HepG2 (cell line): ENCODE measurements at regions not wholly inside any gene's neighbourhood (a gene's known extent, or its start where the extent isn't known, plus 50 kb on each side); places are given as distances from the start of the nearest gene placed in this dataset.
"Not testable (repeated sequence)": the region's sequence is repeated elsewhere in the genome, so short reads cannot be mapped to it uniquely, and the experiment has no call there.

Experiments used
- ATAC-seq: fragments of 200-7000 bp; cut with Tn5 transposase; 3 replicates; pipeline ENCODE4 v1.9.1; 2020; ENCODE audit warnings: mild to moderate bottlenecking, moderate library complexity
- BruUV-seq: library from RNA; stranded (reverse); fragments of 400-500 nt; replicated peaks from 2 replicates; lab custom pipeline; 2021; lab: Mats Ljungman, UMichigan
- CTCF ChIA-PET: fragments of 300-600 bp; formaldehyde crosslinking; extraction: SDS; loops from one replicate; lab custom pipeline; 2021; ENCODE audit warnings: low total read pairs, inconsistent platforms, low intra/inter-chr PET ratio; lab: Yijun Ruan, JAX
- POLR2A ChIA-PET: fragments of 350-600 bp; sonication (Branson Sonifier 250); formaldehyde crosslinking; loops from one replicate; lab custom pipeline; 2020; ENCODE audit warnings: antibody characterized with exemption, inconsistent platforms; lab: Yijun Ruan, JAX
- DNase-seq: peaks from one replicate; pipeline ENCODE4 v3.0.0-alpha.2; 2015; ENCODE audit warnings: low spot score
- FAIRE-seq: peaks from 3 replicates; lab custom pipeline; 2011; peaks lifted over from hg19 to GRCh38; lab: Jason Lieb, UNC
- H2AFZ ChIP-seq: one replicate; pipeline ENCODE4 v1.6.1; 2011; ENCODE audit warnings: low read length, inconsistent platforms
- H3K27ac ChIP-seq: fragments of 300-600 bp; 3 replicates; pipeline ENCODE4 v1.8.0; 2011; ENCODE audit warnings: mixed run types, mild to moderate bottlenecking, mixed read lengths, low read length, inconsistent platforms; ENCODE audit not compliant: insufficient read depth; ENCODE audit errors: extremely low read length
- H3K27me3 ChIP-seq, 2 experiments: fragments of 200-600 bp in 1 of 2; 2 replicates in 1 of 2; 3 replicates in 1 of 2; pipeline versions ENCODE4 v1.6.0 to v1.8.0; 2011; ENCODE audit warnings: low read length in 2 of 2, mild to moderate bottlenecking in 2 of 2, moderate library complexity in 2 of 2, inconsistent platforms in 1 of 2; ENCODE audit not compliant: insufficient read depth in 2 of 2, control insufficient read depth in 1 of 2
- H3K36me3 ChIP-seq, 2 experiments: fragments of 200-600 bp in 1 of 2; replicated peaks in 1 of 2; 2 replicates in 1 of 2; 3 replicates in 1 of 2; pipeline versions ENCODE4 v1.5.1 to v1.8.0; 2011; ENCODE audit warnings: low read length in 2 of 2, inconsistent platforms in 1 of 2; ENCODE audit not compliant: insufficient read depth in 2 of 2, control insufficient read depth in 1 of 2
- H3K4me1 ChIP-seq: 2 replicates; pipeline ENCODE4 v1.5.1; 2012; ENCODE audit warnings: low read length, inconsistent platforms; ENCODE audit not compliant: insufficient read depth
- H3K4me2 ChIP-seq: 2 replicates; pipeline ENCODE4 v1.6.0; 2011; ENCODE audit warnings: low read depth, low read length, inconsistent platforms
- H3K4me3 ChIP-seq, 3 experiments: fragments of 200-600 bp in 1 of 3; sonication (generic), shearing (Covaris generic) in 1 of 3; replicated peaks in 1 of 3; 2 replicates each; pipeline ENCODE4 v1.5.1; 2011 to 2016; ENCODE audit warnings: low read length in 3 of 3, inconsistent platforms in 2 of 3, low read depth in 2 of 3, mild to moderate bottlenecking in 2 of 3, control low read depth in 1 of 3, mixed read lengths in 1 of 3; ENCODE audit not compliant: insufficient read depth in 1 of 3
- H3K79me2 ChIP-seq: one replicate; pipeline ENCODE4 v1.6.1; 2011; ENCODE audit warnings: low read length, inconsistent platforms; ENCODE audit not compliant: insufficient read depth
- H3K9ac ChIP-seq: 2 replicates; pipeline ENCODE4 v1.6.0; 2011; ENCODE audit warnings: mild to moderate bottlenecking, low read depth, low read length, inconsistent platforms; ENCODE audit not compliant: insufficient read depth
- H3K9me3 ChIP-seq: 2 replicates; pipeline ENCODE4 v1.5.1; 2012; ENCODE audit warnings: mild to moderate bottlenecking, low read length
- H4K20me1 ChIP-seq: 2 replicates; pipeline ENCODE4 v1.6.0; 2011; ENCODE audit warnings: inconsistent platforms, mild to moderate bottlenecking, low read length, moderate library complexity; ENCODE audit not compliant: insufficient read depth
- WGBS: methylation state at CpG from one replicate; pipeline ENCODE4 v1.1.6; 2017; ENCODE audit warnings: low lambda C conversion rate; 5-methylcytosine and 5-hydroxymethylcytosine counted together
- in situ Hi-C: cut with HindIII; loops from 2 replicates; pipeline ENCODE4 v1.10.0; 2017; ENCODE audit warnings: low pct_unique_long_range_greater_than_20kb; ENCODE audit not compliant: extremely low pct_ligation_motif_present
- intact Hi-C: fragments of 100-400 bp; cut with micrococcal nuclease; formaldehyde crosslinking; loops from one replicate; pipeline ENCODE4 v1.10.0; 2022; ENCODE audit not compliant: unreplicated experiment
- TF ChIP-seq, protein P1 (sequence below): sonication (generic); formaldehyde crosslinking; IDR thresholded peaks from 2 replicates; pipeline ENCODE4 v1.5.1; 2020; ENCODE audit warnings: mild to moderate bottlenecking, missing genetic modification reagents, moderate library complexity
- TF ChIP-seq, protein P2 (sequence below): sonication (generic); formaldehyde crosslinking; IDR thresholded peaks from 2 replicates; pipeline ENCODE4 v1.8.0; 2022; ENCODE audit warnings: missing genetic modification reagents, mild to moderate bottlenecking, borderline replicate concordance
- TF ChIP-seq, protein P3 (sequence below): sonication (generic); formaldehyde crosslinking; IDR thresholded peaks from 2 replicates; pipeline ENCODE4 v1.5.0; 2020; ENCODE audit warnings: mild to moderate bottlenecking, missing genetic modification reagents, borderline replicate concordance

- TF ChIP-seq, protein P1, sequence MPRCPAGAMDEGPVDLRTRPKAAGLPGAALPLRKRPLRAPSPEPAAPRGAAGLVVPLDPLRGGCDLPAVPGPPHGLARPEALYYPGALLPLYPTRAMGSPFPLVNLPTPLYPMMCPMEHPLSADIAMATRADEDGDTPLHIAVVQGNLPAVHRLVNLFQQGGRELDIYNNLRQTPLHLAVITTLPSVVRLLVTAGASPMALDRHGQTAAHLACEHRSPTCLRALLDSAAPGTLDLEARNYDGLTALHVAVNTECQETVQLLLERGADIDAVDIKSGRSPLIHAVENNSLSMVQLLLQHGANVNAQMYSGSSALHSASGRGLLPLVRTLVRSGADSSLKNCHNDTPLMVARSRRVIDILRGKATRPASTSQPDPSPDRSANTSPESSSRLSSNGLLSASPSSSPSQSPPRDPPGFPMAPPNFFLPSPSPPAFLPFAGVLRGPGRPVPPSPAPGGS (CRISPR knock-in tag) = no peak
- TF ChIP-seq, protein P2, sequence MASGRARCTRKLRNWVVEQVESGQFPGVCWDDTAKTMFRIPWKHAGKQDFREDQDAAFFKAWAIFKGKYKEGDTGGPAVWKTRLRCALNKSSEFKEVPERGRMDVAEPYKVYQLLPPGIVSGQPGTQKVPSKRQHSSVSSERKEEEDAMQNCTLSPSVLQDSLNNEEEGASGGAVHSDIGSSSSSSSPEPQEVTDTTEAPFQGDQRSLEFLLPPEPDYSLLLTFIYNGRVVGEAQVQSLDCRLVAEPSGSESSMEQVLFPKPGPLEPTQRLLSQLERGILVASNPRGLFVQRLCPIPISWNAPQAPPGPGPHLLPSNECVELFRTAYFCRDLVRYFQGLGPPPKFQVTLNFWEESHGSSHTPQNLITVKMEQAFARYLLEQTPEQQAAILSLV (CRISPR knock-in tag) = no peak
- TF ChIP-seq, protein P3, sequence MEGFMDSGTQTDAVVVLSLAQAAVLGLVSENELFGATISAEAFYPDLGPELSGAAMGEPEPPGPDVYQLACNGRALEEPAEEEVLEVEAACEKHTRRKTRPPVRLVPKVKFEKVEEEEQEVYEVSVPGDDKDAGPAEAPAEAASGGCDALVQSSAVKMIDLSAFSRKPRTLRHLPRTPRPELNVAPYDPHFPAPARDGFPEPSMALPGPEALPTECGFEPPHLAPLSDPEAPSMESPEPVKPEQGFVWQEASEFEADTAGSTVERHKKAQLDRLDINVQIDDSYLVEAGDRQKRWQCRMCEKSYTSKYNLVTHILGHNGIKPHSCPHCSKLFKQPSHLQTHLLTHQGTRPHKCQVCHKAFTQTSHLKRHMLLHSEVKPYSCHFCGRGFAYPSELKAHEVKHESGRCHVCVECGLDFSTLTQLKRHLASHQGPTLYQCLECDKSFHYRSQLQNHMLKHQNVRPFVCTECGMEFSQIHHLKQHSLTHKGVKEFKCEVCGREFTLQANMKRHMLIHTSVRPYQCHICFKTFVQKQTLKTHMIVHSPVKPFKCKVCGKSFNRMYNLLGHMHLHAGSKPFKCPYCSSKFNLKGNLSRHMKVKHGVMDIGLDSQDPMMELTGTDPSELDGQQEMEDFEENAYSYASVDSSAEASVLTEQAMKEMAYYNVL (CRISPR knock-in tag) = no peak
Observed at GRCh38 chr7:113606325-113606724, 312.5 kb downstream of the PPP1R3A start (continued).

- H3K9ac ChIP-seq, H3K27me3 ChIP-seq, in situ Hi-C loops, CTCF ChIA-PET, H3K9me3 ChIP-seq, ATAC-seq, H3K4me2 ChIP-seq, H3K79me2 ChIP-seq, intact Hi-C loops, H3K4me3 ChIP-seq, BruUV-seq, FAIRE-seq, DNase-seq, H3K36me3 ChIP-seq, H3K4me1 ChIP-seq, POLR2A ChIA-PET, H4K20me1 ChIP-seq, H2AFZ ChIP-seq, H3K27ac ChIP-seq: not testable (repeated sequence)
- 4% methylated on average over 2 of the region's 2 CpGs for WGBS
Observed at GRCh38 chr7:113600428-113600827, 318.4 kb downstream of the PPP1R3A start.

DNA sequence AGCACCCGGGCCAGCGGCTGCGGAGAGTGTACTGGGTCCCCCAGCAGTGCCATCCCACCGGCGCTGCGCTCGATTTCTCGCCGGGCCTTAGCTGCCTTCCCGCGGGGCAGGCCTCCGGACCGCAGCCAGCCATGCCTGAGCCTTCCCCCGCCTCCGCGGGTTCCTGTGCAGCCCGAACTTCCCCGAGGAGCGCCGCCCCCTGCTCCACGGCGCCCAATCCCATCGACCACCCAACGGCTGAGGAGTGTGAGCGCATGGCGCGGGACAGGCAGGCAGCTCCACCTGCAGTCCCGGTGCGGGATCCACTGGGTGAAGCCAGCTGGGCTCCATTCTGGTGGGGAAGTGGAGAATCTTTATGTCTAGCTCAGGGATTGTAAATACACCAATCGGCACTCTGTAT is 325.4 kb downstream of the PPP1R3A start:
- H2AFZ ChIP-seq, ATAC-seq, H3K4me2 ChIP-seq, H3K36me3 ChIP-seq, H3K27me3 ChIP-seq, CTCF ChIA-PET, FAIRE-seq, POLR2A ChIA-PET, in situ Hi-C loops, H3K27ac ChIP-seq, H3K9ac ChIP-seq, H4K20me1 ChIP-seq, H3K4me1 ChIP-seq, H3K79me2 ChIP-seq, BruUV-seq, H3K4me3 ChIP-seq, DNase-seq, intact Hi-C loops, H3K9me3 ChIP-seq: not testable (repeated sequence)
- WGBS = 77% methylated on average over 26 of the region's 30 CpGs

GRCh38 chr7:113592924-113593323 is 325.9 kb downstream of the PPP1R3A start:
- WGBS = 82% methylated on average over 7 of the region's 8 CpGs
- CTCF ChIA-PET, H3K4me3 ChIP-seq, H3K9me3 ChIP-seq, ATAC-seq, POLR2A ChIA-PET, H3K4me1 ChIP-seq, FAIRE-seq, H3K4me2 ChIP-seq, H3K27ac ChIP-seq, intact Hi-C loops, H2AFZ ChIP-seq, in situ Hi-C loops, DNase-seq, H4K20me1 ChIP-seq, H3K27me3 ChIP-seq, H3K79me2 ChIP-seq, BruUV-seq, H3K36me3 ChIP-seq, H3K9ac ChIP-seq: not testable (repeated sequence)
